ENCODE measurements at regions not wholly inside any gene's neighbourhood (a gene's known extent, or its start where the extent isn't known, plus 50 kb on each side); places are given as distances from the start of the nearest gene placed in this dataset.

DNA sequence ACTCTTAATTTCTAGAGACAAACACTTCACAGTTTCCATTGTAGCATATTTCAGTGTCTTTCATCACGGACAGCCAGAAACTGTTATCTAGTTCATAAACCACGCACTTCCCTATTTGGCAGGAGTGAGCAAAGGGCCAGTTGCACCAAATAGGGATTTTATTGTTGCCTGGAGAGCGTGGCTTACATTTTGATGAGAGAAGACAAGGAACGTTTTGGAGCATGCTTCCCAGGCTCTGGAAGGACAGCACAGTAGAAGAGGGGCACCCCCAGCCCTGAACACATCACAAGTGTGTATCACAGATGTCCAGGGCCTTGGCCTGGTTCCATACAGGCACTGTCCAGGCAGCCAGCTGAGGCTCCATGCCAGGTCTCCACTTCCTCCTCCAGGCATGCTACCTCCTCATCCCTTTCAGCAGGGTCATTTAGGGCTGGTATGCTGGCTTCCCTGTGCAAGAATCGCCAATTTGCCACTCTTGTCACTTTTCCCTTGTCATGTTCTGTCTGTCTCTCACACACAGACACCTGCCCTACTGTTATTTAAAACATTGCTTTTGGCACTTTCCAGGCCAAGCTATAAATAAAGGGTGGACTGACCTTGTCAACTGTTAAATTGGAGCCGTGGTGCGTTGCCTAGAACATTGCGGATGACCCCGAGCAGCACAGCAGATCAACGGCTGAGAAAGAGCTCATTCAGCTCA is 235.0 kb upstream of the GMDS start:
- TF ChIP-seq CTCF (IDR thresholded peaks at IDR 0.05), result no peak
- no peak for TF ChIP-seq POLR2A (IDR thresholded peaks at IDR 0.05)
